ENCODE measurements at regions not wholly inside any gene's neighbourhood (a gene's known extent, or its start where the extent isn't known, plus 50 kb on each side); places are given as distances from the start of the nearest gene placed in this dataset.

DNA sequence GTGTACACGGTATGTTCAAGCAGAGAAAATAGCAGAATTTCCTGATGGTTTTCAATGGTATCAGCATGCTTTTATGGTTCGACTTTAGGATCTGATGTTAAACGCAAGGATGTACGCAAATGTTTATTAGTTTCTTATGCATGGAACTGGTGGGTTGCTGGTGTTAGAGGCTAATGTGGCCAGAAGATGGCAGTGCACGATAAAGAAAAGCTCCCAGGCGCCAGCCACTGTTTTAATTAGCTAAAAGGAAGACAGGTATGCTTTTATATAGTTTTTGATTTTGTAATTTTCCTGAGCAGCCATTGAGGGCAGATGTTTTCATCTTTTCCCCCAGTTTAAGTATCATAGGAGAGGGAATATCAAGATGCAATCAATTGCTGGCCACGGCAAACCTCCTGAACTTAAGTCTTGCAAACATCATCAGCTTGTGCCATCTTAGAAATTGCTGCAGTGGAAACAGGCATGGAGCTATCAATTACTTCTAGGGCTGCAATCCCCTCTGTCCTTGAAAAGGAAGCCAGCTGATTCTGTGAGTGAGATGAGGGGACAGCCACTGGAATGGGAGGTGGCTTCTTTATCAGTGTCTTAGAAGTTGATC is 648.5 kb upstream of the RBFOX1 start:
- H3K27ac ChIP-seq (ENCODE audit: insufficient read depth, low read length): no peak overlapping the region
- TF ChIP-seq, protein P1, sequence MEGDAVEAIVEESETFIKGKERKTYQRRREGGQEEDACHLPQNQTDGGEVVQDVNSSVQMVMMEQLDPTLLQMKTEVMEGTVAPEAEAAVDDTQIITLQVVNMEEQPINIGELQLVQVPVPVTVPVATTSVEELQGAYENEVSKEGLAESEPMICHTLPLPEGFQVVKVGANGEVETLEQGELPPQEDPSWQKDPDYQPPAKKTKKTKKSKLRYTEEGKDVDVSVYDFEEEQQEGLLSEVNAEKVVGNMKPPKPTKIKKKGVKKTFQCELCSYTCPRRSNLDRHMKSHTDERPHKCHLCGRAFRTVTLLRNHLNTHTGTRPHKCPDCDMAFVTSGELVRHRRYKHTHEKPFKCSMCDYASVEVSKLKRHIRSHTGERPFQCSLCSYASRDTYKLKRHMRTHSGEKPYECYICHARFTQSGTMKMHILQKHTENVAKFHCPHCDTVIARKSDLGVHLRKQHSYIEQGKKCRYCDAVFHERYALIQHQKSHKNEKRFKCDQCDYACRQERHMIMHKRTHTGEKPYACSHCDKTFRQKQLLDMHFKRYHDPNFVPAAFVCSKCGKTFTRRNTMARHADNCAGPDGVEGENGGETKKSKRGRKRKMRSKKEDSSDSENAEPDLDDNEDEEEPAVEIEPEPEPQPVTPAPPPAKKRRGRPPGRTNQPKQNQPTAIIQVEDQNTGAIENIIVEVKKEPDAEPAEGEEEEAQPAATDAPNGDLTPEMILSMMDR (conservative IDR thresholded peaks at IDR 0.05 in 1 of 2, IDR thresholded peaks at IDR 0.05 in 1 of 2; ENCODE audit: low read depth in 1 of 2, low read length in 2 of 2): no peak
- no peak for TF ChIP-seq EZH2 (IDR thresholded peaks at IDR 0.05; ENCODE audit: low read length, missing control alignments)
- no peaks in the 10 kb centered on the region for H3K79me2 ChIP-seq (ENCODE audit: control insufficient read depth, insufficient read depth, low read length)
- no peaks in the 10 kb centered on the region for H3K36me3 ChIP-seq (ENCODE audit: control insufficient read depth, insufficient read depth, low read length)
- H2AFZ ChIP-seq (ENCODE audit: low read length): no peak overlapping the region
- H3K4me2 ChIP-seq (ENCODE audit: extremely low read depth, insufficient read depth, low read length): no peak overlapping the region
- H3K9ac ChIP-seq (ENCODE audit: insufficient read depth, low read length): no peak overlapping the region
- no peaks in the 10 kb centered on the region for H4K20me1 ChIP-seq (ENCODE audit: control insufficient read depth, extremely low read depth, insufficient read depth, low read length)
- no peak for DNase-seq (ENCODE audit: low read depth in 2 of 2)
- H3K4me1 ChIP-seq (ENCODE audit: control insufficient read depth, extremely low read depth, insufficient read depth, low read length): no peaks in the 10 kb centered on the region
- H3K9me3 ChIP-seq (ENCODE audit: control insufficient read depth, insufficient read depth, low read depth, low read length): no peaks in the 10 kb centered on the region
- H3K4me3 ChIP-seq (replicated peaks in 1 of 4; ENCODE audit: control extremely low read depth in 1 of 4, insufficient read depth in 1 of 4, low read depth in 3 of 4, low read length in 4 of 4): no peak overlapping the region
- no peaks in the 10 kb centered on the region for H3K27me3 ChIP-seq (ENCODE audit: control insufficient read depth, insufficient read depth, low read length)

DNA sequence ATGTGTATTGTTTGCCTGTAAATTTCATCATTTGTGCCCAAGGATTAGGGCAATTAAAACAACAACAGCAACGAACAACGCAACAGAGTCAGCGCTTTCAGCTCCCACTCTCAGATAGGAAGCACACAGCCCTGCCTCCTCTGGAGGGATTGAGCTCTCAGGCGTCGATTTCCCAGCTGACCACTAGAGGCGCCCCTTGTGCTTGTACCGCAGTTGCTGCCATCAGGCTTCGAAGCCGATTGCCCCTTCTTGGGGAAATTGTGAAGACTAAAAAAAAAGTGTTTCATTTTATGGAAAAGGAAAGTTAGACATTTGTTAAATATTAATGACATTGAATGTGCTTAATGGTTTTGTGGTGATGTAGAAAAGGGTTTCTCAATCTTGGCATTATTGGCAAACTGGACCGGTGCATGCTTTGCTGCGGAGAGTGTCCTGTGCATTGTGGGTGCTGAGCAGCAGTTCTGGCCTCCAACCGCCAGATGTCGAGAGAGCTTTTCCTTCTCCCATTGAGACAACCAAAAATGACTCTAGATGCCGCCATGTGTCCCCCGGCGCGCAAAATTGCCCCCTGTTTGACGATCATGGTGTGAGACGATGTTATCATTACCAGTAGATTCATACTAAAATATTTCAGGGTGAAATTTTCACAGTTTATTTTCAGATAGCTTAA is 650.4 kb upstream of the RBFOX1 start:
- no peaks in the 10 kb centered on the region for H3K27me3 ChIP-seq (ENCODE audit: control insufficient read depth, insufficient read depth, low read length)
- no peak overlapping the region for H3K4me3 ChIP-seq (replicated peaks in 1 of 4; ENCODE audit: control extremely low read depth in 1 of 4, insufficient read depth in 1 of 4, low read depth in 3 of 4, low read length in 4 of 4)
- no peaks in the 10 kb centered on the region for H4K20me1 ChIP-seq (ENCODE audit: control insufficient read depth, extremely low read depth, insufficient read depth, low read length)
- no peaks in the 10 kb centered on the region for H3K79me2 ChIP-seq (ENCODE audit: control insufficient read depth, insufficient read depth, low read length)
- TF ChIP-seq EZH2 (IDR thresholded peaks at IDR 0.05; ENCODE audit: low read length, missing control alignments): no peak
- TF ChIP-seq, protein P1 (conservative IDR thresholded peaks at IDR 0.05 in 1 of 2, IDR thresholded peaks at IDR 0.05 in 1 of 2; ENCODE audit: low read depth in 1 of 2, low read length in 2 of 2): peak in 1 of 2 donors; percentile 23
- H2AFZ ChIP-seq (ENCODE audit: low read length): no peak overlapping the region
- no peaks in the 10 kb centered on the region for H3K36me3 ChIP-seq (ENCODE audit: control insufficient read depth, insufficient read depth, low read length)
- H3K4me1 ChIP-seq (ENCODE audit: control insufficient read depth, extremely low read depth, insufficient read depth, low read length): no peaks in the 10 kb centered on the region
- H3K9ac ChIP-seq (ENCODE audit: insufficient read depth, low read length): no peak overlapping the region
- H3K9me3 ChIP-seq (ENCODE audit: control insufficient read depth, insufficient read depth, low read depth, low read length): no peaks in the 10 kb centered on the region
- H3K4me2 ChIP-seq (ENCODE audit: extremely low read depth, insufficient read depth, low read length): no peak overlapping the region
- no peak overlapping the region for H3K27ac ChIP-seq (ENCODE audit: insufficient read depth, low read length)
- no peak for DNase-seq (ENCODE audit: low read depth in 2 of 2)

DNA sequence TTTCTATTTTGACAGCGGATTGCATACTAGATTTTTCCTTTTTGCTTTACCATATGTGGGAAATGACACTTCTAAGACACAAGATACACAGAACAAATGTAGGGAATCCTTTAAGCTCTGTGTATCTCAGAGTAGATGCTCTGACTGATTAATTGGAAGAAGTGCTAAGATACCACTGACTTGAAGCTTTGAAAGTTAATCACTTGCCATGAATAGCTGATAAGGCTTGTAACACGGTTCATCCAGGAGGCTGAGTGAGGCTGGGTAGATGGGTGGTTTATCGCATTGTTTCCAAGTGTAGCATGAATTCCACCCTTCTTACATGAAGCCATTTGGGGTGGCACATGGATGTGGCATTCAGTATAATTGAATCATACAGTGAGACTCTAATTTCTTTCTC is 654.1 kb upstream of the RBFOX1 start:
- Histone ChIP-seq H4K20me1 (ENCODE audit: control insufficient read depth, extremely low read depth, insufficient read depth, low read length) (no peaks in the 10 kb centered on the region), H3K27me3 (ENCODE audit: control insufficient read depth, insufficient read depth, low read length) (no peaks in the 10 kb centered on the region), H3K9me3 (ENCODE audit: control insufficient read depth, insufficient read depth, low read depth, low read length) (no peaks in the 10 kb centered on the region), H3K79me2 (ENCODE audit: control insufficient read depth, insufficient read depth, low read length) (no peaks in the 10 kb centered on the region), H3K27ac (ENCODE audit: insufficient read depth, low read length) (no peak overlapping the region), H3K4me2 (ENCODE audit: extremely low read depth, insufficient read depth, low read length) (no peak overlapping the region), H3K9ac (ENCODE audit: insufficient read depth, low read length) (no peak overlapping the region), H3K4me3 (replicated peaks in 1 of 4; ENCODE audit: control extremely low read depth in 1 of 4, insufficient read depth in 1 of 4, low read depth in 3 of 4, low read length in 4 of 4) (no peak overlapping the region), H3K36me3 (ENCODE audit: control insufficient read depth, insufficient read depth, low read length) (no peaks in the 10 kb centered on the region), H2AFZ (ENCODE audit: low read length) (no peak overlapping the region), H3K4me1 (ENCODE audit: control insufficient read depth, extremely low read depth, insufficient read depth, low read length) (no peaks in the 10 kb centered on the region)
- no peak for DNase-seq (ENCODE audit: low read depth in 2 of 2)
- TF ChIP-seq EZH2 (IDR thresholded peaks at IDR 0.05; ENCODE audit: low read length, missing control alignments): no peak
- TF ChIP-seq, protein P1 (conservative IDR thresholded peaks at IDR 0.05 in 1 of 2, IDR thresholded peaks at IDR 0.05 in 1 of 2; ENCODE audit: low read depth in 1 of 2, low read length in 2 of 2): no peak

All from fibroblast of lung (primary cell).